ENCODE measurements at regions not wholly inside any gene's neighbourhood (a gene's known extent, or its start where the extent isn't known, plus 50 kb on each side); places are given as distances from the start of the nearest gene placed in this dataset.

DNA sequence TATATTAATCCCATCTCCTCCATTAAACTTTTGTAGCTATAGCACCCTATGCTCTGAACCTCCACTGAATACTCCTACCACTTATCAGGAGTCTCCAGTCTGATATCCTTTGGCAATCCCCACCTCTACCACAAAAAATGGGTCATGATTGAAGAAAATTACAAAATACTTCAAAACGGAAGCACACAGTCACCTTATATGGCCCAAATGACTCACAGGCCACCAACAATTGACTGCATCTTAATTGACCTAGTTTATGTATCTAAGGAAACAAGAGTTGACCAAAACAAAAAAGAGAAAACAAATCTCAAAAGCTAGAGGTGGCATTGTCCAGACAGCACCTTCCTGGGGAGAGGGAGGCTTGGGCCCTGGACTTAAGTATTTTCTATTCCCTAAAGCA is 120.0 kb upstream of the DIAPH2 start:
- TF ChIP-seq PREB (CRISPR knock-in tag; IDR thresholded peaks at IDR 0.05), result no peak
- TF ChIP-seq, protein P1, sequence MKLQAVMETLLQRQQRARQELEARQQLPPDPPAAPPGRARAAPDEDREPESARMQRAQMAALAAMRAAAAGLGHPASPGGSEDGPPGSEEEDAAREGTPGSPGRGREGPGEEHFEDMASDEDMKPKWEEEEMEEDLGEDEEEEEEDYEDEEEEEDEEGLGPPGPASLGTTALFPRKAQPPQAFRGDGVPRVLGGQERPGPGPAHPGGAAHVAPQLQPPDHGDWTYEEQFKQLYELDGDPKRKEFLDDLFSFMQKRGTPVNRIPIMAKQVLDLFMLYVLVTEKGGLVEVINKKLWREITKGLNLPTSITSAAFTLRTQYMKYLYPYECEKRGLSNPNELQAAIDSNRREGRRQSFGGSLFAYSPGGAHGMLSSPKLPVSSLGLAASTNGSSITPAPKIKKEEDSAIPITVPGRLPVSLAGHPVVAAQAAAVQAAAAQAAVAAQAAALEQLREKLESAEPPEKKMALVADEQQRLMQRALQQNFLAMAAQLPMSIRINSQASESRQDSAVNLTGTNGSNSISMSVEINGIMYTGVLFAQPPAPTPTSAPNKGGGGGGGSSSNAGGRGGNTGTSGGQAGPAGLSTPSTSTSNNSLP (IDR thresholded peaks at IDR 0.05; ENCODE audit: low read depth, low read length), result no peak
- TF ChIP-seq ZNF282 (IDR thresholded peaks at IDR 0.05; ENCODE audit: partially characterized antibody), result no peak
- TF ChIP-seq SP4 (CRISPR knock-in tag; IDR thresholded peaks at IDR 0.05), result no peak
- TF ChIP-seq, protein P2, sequence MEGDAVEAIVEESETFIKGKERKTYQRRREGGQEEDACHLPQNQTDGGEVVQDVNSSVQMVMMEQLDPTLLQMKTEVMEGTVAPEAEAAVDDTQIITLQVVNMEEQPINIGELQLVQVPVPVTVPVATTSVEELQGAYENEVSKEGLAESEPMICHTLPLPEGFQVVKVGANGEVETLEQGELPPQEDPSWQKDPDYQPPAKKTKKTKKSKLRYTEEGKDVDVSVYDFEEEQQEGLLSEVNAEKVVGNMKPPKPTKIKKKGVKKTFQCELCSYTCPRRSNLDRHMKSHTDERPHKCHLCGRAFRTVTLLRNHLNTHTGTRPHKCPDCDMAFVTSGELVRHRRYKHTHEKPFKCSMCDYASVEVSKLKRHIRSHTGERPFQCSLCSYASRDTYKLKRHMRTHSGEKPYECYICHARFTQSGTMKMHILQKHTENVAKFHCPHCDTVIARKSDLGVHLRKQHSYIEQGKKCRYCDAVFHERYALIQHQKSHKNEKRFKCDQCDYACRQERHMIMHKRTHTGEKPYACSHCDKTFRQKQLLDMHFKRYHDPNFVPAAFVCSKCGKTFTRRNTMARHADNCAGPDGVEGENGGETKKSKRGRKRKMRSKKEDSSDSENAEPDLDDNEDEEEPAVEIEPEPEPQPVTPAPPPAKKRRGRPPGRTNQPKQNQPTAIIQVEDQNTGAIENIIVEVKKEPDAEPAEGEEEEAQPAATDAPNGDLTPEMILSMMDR (CRISPR knock-in tag; IDR thresholded peaks at IDR 0.05), result no peak
- TF ChIP-seq SKI (IDR thresholded peaks at IDR 0.05; ENCODE audit: partially characterized antibody), result no peak
- no peak for TF ChIP-seq ZFYVE20 (CRISPR knock-in tag; IDR thresholded peaks at IDR 0.05; ENCODE audit: borderline replicate concordance, low read depth)
- TF ChIP-seq, protein P3, sequence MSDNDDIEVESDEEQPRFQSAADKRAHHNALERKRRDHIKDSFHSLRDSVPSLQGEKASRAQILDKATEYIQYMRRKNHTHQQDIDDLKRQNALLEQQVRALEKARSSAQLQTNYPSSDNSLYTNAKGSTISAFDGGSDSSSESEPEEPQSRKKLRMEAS (IDR thresholded peaks at IDR 0.05), result no peak
- no peak for TF ChIP-seq ZNF570 (CRISPR knock-in tag; IDR thresholded peaks at IDR 0.05; ENCODE audit: borderline replicate concordance)
- no peak for TF ChIP-seq SMARCC2 (IDR thresholded peaks at IDR 0.05)
- TF ChIP-seq ZBTB21 (CRISPR knock-in tag; IDR thresholded peaks at IDR 0.05), result no peak
